ENCODE measurements at regions not wholly inside any gene's neighbourhood (a gene's known extent, or its start where the extent isn't known, plus 50 kb on each side); places are given as distances from the start of the nearest gene placed in this dataset.

GRCh38 chr5:106028314-106028713, 1642.4 kb downstream of the EFNA5 start:
- no peak for DNase-seq
- peaks cover 3% of the 10 kb centered on the region for H3K9me3 Mint-ChIP-seq (ENCODE audit: low read depth, unreplicated experiment)

GRCh38 chr5:106020894-106021293, 1649.8 kb downstream of the EFNA5 start:
- CTCF ChIA-PET, result no interaction called here
- no TSS peak for BruUV-seq (replicated peaks)
- Mint-ChIP-seq H3K9me3 (ENCODE audit: low read depth, unreplicated experiment) (no peaks in the 10 kb centered on the region), H3K4me1 (ENCODE audit: low read depth, unreplicated experiment) (no peaks in the 10 kb centered on the region), H3K4me3 (ENCODE audit: low read depth, unreplicated experiment) (no peak overlapping the region), H3K27me3 (ENCODE audit: unreplicated experiment) (no peaks in the 10 kb centered on the region), H3K36me3 (ENCODE audit: insufficient read depth, unreplicated experiment) (no peaks in the 10 kb centered on the region), H3K27ac (ENCODE audit: unreplicated experiment) (no peak overlapping the region)
- no peak for TF ChIP-seq CTCF (IDR thresholded peaks at IDR 0.05; ENCODE audit: unreplicated experiment)
- intact Hi-C loops (cut with micrococcal nuclease; ENCODE audit: unreplicated experiment), result no loop called here
- DNase-seq, result no peak

More at GRCh38 chr5:106028314-106028713, 1642.4 kb downstream of the EFNA5 start:
- Mint-ChIP-seq H3K4me1 (ENCODE audit: low read depth, unreplicated experiment) (no peaks in the 10 kb centered on the region), H3K4me3 (ENCODE audit: low read depth, unreplicated experiment) (no peak overlapping the region), H3K27ac (ENCODE audit: unreplicated experiment) (no peak overlapping the region), H3K27me3 (ENCODE audit: unreplicated experiment) (no peaks in the 10 kb centered on the region), H3K36me3 (ENCODE audit: insufficient read depth, unreplicated experiment) (no peaks in the 10 kb centered on the region)
- intact Hi-C loops (cut with micrococcal nuclease; ENCODE audit: unreplicated experiment), result no loop called here
- TF ChIP-seq CTCF (IDR thresholded peaks at IDR 0.05; ENCODE audit: unreplicated experiment), result no peak
- CTCF ChIA-PET, result no interaction called here
- BruUV-seq (replicated peaks), result no TSS peak

GRCh38 chr5:106019261-106019660, 1651.5 kb downstream of the EFNA5 start:
- CTCF ChIA-PET, result interaction anchor here (0.6 kb wide), 1 partner anchor 83 kb away, joined by 6 read pairs; no protein-coding TSS in a partner anchor
- no TSS peak for BruUV-seq (replicated peaks)
- no peaks in the 10 kb centered on the region for H3K27me3 Mint-ChIP-seq (ENCODE audit: unreplicated experiment)
- no peak overlapping the region for H3K27ac Mint-ChIP-seq (ENCODE audit: unreplicated experiment)
- no peak overlapping the region for H3K4me3 Mint-ChIP-seq (ENCODE audit: low read depth, unreplicated experiment)
- intact Hi-C loops (cut with micrococcal nuclease; ENCODE audit: unreplicated experiment), result no loop called here
- no peaks in the 10 kb centered on the region for H3K4me1 Mint-ChIP-seq (ENCODE audit: low read depth, unreplicated experiment)
- no peaks in the 10 kb centered on the region for H3K9me3 Mint-ChIP-seq (ENCODE audit: low read depth, unreplicated experiment)
- DNase-seq, result no peak
- no peaks in the 10 kb centered on the region for H3K36me3 Mint-ChIP-seq (ENCODE audit: insufficient read depth, unreplicated experiment)
- TF ChIP-seq CTCF (IDR thresholded peaks at IDR 0.05; ENCODE audit: unreplicated experiment), result no peak

- no peaks in the 10 kb centered on the region for H3K9me3 Mint-ChIP-seq (ENCODE audit: low read depth, unreplicated experiment)
- no peaks in the 10 kb centered on the region for H3K27me3 Mint-ChIP-seq (ENCODE audit: unreplicated experiment)
- no peaks in the 10 kb centered on the region for H3K36me3 Mint-ChIP-seq (ENCODE audit: insufficient read depth, unreplicated experiment)
- intact Hi-C loops (cut with micrococcal nuclease; ENCODE audit: unreplicated experiment), result no loop called here
- TF ChIP-seq CTCF (IDR thresholded peaks at IDR 0.05; ENCODE audit: unreplicated experiment), result no peak
- no peak for DNase-seq
- no peaks in the 10 kb centered on the region for H3K4me1 Mint-ChIP-seq (ENCODE audit: low read depth, unreplicated experiment)
- no peak overlapping the region for H3K4me3 Mint-ChIP-seq (ENCODE audit: low read depth, unreplicated experiment)
- CTCF ChIA-PET, result no interaction called here
- H3K27ac Mint-ChIP-seq (ENCODE audit: unreplicated experiment), result no peak overlapping the region
- BruUV-seq (replicated peaks), result no TSS peak
Measured at GRCh38 chr5:106017243-106017857, 1653.4 kb downstream of the EFNA5 start.

Measured in Calu3 (cell line).